SK-N-SH (cell line): ENCODE measurements at regions not wholly inside any gene's neighbourhood (a gene's known extent, or its start where the extent isn't known, plus 50 kb on each side); places are given as distances from the start of the nearest gene placed in this dataset.

Experiments used
- CTCF ChIA-PET: fragments of 300-600, 350-600 bp; formaldehyde crosslinking; extraction: SDS; loops from one replicate; lab custom pipeline; 2021; lab: Yijun Ruan, JAX
- POLR2A ChIA-PET: fragments of 350-600 bp; sonication (Branson Sonifier 250); formaldehyde crosslinking; extraction: SDS; loops from one replicate; lab custom pipeline; 2020; ENCODE audit warnings: antibody characterized with exemption, inconsistent platforms; lab: Yijun Ruan, JAX
- DNase-seq: peaks from one replicate; pipeline ENCODE4 v3.0.0; 2012
- H2AFZ ChIP-seq: fragments of 200-600 bp; sonication (generic); 2 replicates; pipeline ENCODE4 v1.8.1; 2016; ENCODE audit warnings: antibody characterized with exemption, mild to moderate bottlenecking, low read depth
- H3F3A ChIP-seq: fragments of 200-600 bp; sonication (generic); replicated peaks from 2 replicates; pipeline ENCODE3; 2016; ENCODE audit warnings: antibody characterized with exemption, mild to moderate bottlenecking; ENCODE audit not compliant: insufficient read depth
- H3K27ac ChIP-seq, 2 experiments: fragments of 200-500 bp in 1 of 2; fragments of 200-600 bp in 1 of 2; sonication (Bioruptor generic) in 1 of 2; sonication (generic), shearing (Covaris generic) in 1 of 2; 2 replicates each; pipeline versions ENCODE4 v1.5.1 to v1.6.1; 2014 to 2016; ENCODE audit warnings: low read depth in 2 of 2, inconsistent platforms in 1 of 2, low read length in 1 of 2, mild to moderate bottlenecking in 1 of 2, mixed read lengths in 1 of 2
- H3K27me3 ChIP-seq: fragments of 200-600 bp; sonication (generic), shearing (Covaris generic); 2 replicates; pipeline ENCODE4 v1.6.1; 2016; ENCODE audit warnings: mixed run types; ENCODE audit not compliant: insufficient read depth
- H3K36me3 ChIP-seq, 2 experiments: fragments of 200-500 bp in 1 of 2; fragments of 200-600 bp in 1 of 2; sonication (Bioruptor generic) in 1 of 2; sonication (generic) in 1 of 2; replicated peaks in 1 of 2; 2 replicates each; pipeline versions ENCODE3 to v1.5.1; 2014 to 2016; ENCODE audit warnings: low read length in 1 of 2, mild to moderate bottlenecking in 1 of 2; ENCODE audit not compliant: insufficient read depth in 2 of 2, control insufficient read depth in 1 of 2
- H3K4me1 ChIP-seq, 2 experiments: fragments of 200-500 bp in 1 of 2; fragments of 200-600 bp in 1 of 2; sonication (Bioruptor generic) in 1 of 2; sonication (generic), shearing (Covaris generic) in 1 of 2; 2 replicates each; pipeline versions ENCODE4 v1.5.1 to v1.6.1; 2014 to 2016; ENCODE audit warnings: low read depth in 1 of 2, low read length in 1 of 2, mixed run types in 1 of 2; ENCODE audit not compliant: insufficient read depth in 2 of 2, control insufficient read depth in 1 of 2
- H3K4me2 ChIP-seq: fragments of 200-600 bp; sonication (generic), shearing (Covaris generic); 2 replicates; pipeline ENCODE4 v1.6.1; 2017; ENCODE audit warnings: mixed run types
- H3K4me3 ChIP-seq, 2 experiments: fragments of 200-500 bp in 1 of 2; fragments of 200-600 bp in 1 of 2; sonication (Bioruptor generic) in 1 of 2; sonication (generic), shearing (Covaris generic) in 1 of 2; 2 replicates each; pipeline versions ENCODE4 v1.5.1 to v1.8.1; 2014 to 2016; ENCODE audit warnings: low read depth in 2 of 2, inconsistent platforms in 1 of 2, low read length in 1 of 2, mild to moderate bottlenecking in 1 of 2, mixed read lengths in 1 of 2, moderate library complexity in 1 of 2
- H3K79me2 ChIP-seq: fragments of 200-600 bp; sonication (generic); 2 replicates; pipeline ENCODE4 v1.8.1; 2017; ENCODE audit warnings: mild to moderate bottlenecking; ENCODE audit not compliant: insufficient read depth
- H3K9ac ChIP-seq: fragments of 200-600 bp; sonication (generic); 2 replicates; pipeline ENCODE4 v1.6.1; 2017; ENCODE audit warnings: mixed run types
- H3K9me2 ChIP-seq: fragments of 200-600 bp; sonication (generic); 2 replicates; pipeline ENCODE4 v1.6.1; 2017; ENCODE audit warnings: mixed run types
- H3K9me3 ChIP-seq: fragments of 200-600 bp; sonication (generic); 2 replicates; pipeline ENCODE4 v1.6.1; 2017; ENCODE audit warnings: mixed run types, mild to moderate bottlenecking, moderate library complexity
- H4K20me1 ChIP-seq: fragments of 200-600 bp; sonication (generic); 2 replicates; pipeline ENCODE4 v1.6.1; 2017; ENCODE audit warnings: mild to moderate bottlenecking, mixed run types; ENCODE audit not compliant: insufficient read depth
- CHD2 ChIP-seq: fragments of 150-350 bp; IDR thresholded peaks from 2 replicates; pipeline ENCODE4 v1.6.1; 2018; ENCODE audit warnings: low read length; ENCODE audit not compliant: partially characterized antibody
- ELF1 ChIP-seq: IDR thresholded peaks from 2 replicates; pipeline ENCODE4 v1.4.0; 2012
- EP300 ChIP-seq, 2 experiments: IDR thresholded peaks; 2 replicates each; pipeline versions ENCODE4 v1.4.0 to v1.6.1; 2012; ENCODE audit warnings: borderline replicate concordance in 1 of 2, low read depth in 1 of 2, low read length in 1 of 2
- EZH2phosphoT487 ChIP-seq: fragments of 200-600 bp; sonication (generic); IDR thresholded peaks from 2 replicates; pipeline ENCODE4 v1.6.1; 2017; ENCODE audit warnings: low read depth, mixed run types, mild to moderate bottlenecking, antibody characterized with exemption, moderate library complexity, borderline replicate concordance
- FOSL2 ChIP-seq: IDR thresholded peaks from 2 replicates; pipeline ENCODE4 v1.4.0; 2012; ENCODE audit warnings: low read depth, mild to moderate bottlenecking, moderate library complexity, borderline replicate concordance
- FOXJ3 ChIP-seq: sonication (generic); formaldehyde crosslinking; IDR thresholded peaks from 2 replicates; pipeline ENCODE4 v1.5.1; 2020; ENCODE audit warnings: mild to moderate bottlenecking, missing genetic modification reagents
- GABPA ChIP-seq: IDR thresholded peaks from 2 replicates; pipeline ENCODE4 v1.4.0; 2012; ENCODE audit warnings: low read depth, mild to moderate bottlenecking
- POLR2AphosphoS5 ChIP-seq: IDR thresholded peaks from 2 replicates; pipeline ENCODE4 v1.6.1; 2012; ENCODE audit warnings: low read depth, low read length
- RAD21 ChIP-seq: IDR thresholded peaks from 2 replicates; pipeline ENCODE4 v1.6.1; 2012; ENCODE audit warnings: mild to moderate bottlenecking, low read length
- RCOR1 ChIP-seq: fragments of 150-350 bp; IDR thresholded peaks from 2 replicates; pipeline ENCODE4 v1.6.1; 2017; ENCODE audit warnings: antibody characterized with exemption, low read length
- SIN3A ChIP-seq: IDR thresholded peaks from 2 replicates; pipeline ENCODE4 v1.6.1; 2012; ENCODE audit warnings: low read depth, mild to moderate bottlenecking, low read length, moderate library complexity, borderline replicate concordance
- TCF12 ChIP-seq: IDR thresholded peaks from 2 replicates; pipeline ENCODE4 v1.4.0; 2012
- TEAD4 ChIP-seq: IDR thresholded peaks from 2 replicates; pipeline ENCODE4 v1.4.0; 2012; ENCODE audit warnings: mild to moderate bottlenecking, borderline replicate concordance; ENCODE audit not compliant: insufficient read depth
- WGBS: methylation state at CpG from one replicate; pipeline ENCODE4 v1.1.6; 2017; ENCODE audit warnings: low lambda C conversion rate; 5-methylcytosine and 5-hydroxymethylcytosine counted together
- TF ChIP-seq, protein P1 (sequence below): fragments of 200-600 bp; sonication (generic); IDR thresholded peaks from 2 replicates; pipeline ENCODE4 v1.6.1; 2017; ENCODE audit warnings: antibody characterized with exemption, mild to moderate bottlenecking, moderate library complexity
- TF ChIP-seq, protein P2 (sequence below): fragments of 150-350 bp; IDR thresholded peaks from 2 replicates; pipeline ENCODE4 v1.6.1; 2016; ENCODE audit warnings: mild to moderate bottlenecking, low read depth, low read length
- TF ChIP-seq, protein P3 (sequence below): IDR thresholded peaks from 2 replicates; pipeline ENCODE4 v1.4.0; 2012; ENCODE audit warnings: low read depth, borderline replicate concordance
- TF ChIP-seq, protein P4 (sequence below): IDR thresholded peaks from 2 replicates; pipeline ENCODE4 v1.6.1; 2012; ENCODE audit warnings: mild to moderate bottlenecking, low read depth, low read length, moderate library complexity
- TF ChIP-seq, protein P5 (sequence below): IDR thresholded peaks from 2 replicates; pipeline ENCODE4; 2012
- TF ChIP-seq, protein P6 (sequence below): IDR thresholded peaks from 2 replicates; pipeline ENCODE4 v1.4.0; 2012; ENCODE audit warnings: low read depth
- TF ChIP-seq, protein P7 (sequence below): IDR thresholded peaks from 2 replicates; pipeline ENCODE4 v1.4.0; 2012; ENCODE audit warnings: low read depth, borderline replicate concordance

DNA sequence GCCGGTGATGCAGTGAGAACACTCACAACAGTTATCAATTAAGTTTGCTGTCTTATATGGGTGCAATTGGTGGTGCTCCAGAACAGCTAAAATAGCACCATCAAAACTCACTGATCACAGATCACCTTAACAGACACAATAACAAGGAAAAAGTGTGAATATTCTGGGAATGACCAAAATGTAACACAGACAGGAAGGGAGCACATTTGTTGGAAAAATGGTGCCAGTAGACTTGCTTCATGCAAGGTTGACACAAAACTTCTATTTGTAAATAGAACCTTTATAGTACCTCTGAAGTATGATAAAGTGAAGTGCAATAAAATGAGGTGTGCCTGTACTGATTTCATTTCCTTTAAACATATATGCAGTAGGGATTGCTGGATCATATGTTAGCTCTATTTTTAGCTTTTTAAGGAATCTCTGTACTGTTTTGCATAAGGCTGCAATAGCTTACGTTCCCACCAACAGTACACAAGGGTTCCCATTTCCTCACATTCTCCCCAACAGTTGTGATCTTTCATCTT lies 56.7 kb upstream of the GLYATL1B start:
- DNase-seq, result no peak

More for the DNA sequence above, 56.7 kb upstream of the GLYATL1B start:
- no peaks in the 10 kb centered on the region for H3K9me3 ChIP-seq
- H3K9me2 ChIP-seq, result no peaks in the 10 kb centered on the region
- H3K9ac ChIP-seq, result no peak overlapping the region
- ChIA-PET CTCF (no interaction called here), POLR2A (no interaction called here)
- H4K20me1 ChIP-seq, result no peaks in the 10 kb centered on the region
- peaks cover 11% of the 10 kb centered on the region; the same call in 1 of the 2 replicates for H3K27me3 ChIP-seq
- H3K36me3 ChIP-seq, result peaks cover 0 to 2% of the 10 kb centered on the region in 2 experiments
- no peaks in the 10 kb centered on the region for H3K79me2 ChIP-seq
- H3K4me1 ChIP-seq, result no peaks in the 10 kb centered on the region
- H3K4me3 ChIP-seq, result no peak overlapping the region
- no peaks in the 10 kb centered on the region for H3F3A ChIP-seq
- WGBS, result 10% methylated on average over 2 of the region's 2 CpGs
- no peak overlapping the region for H3K4me2 ChIP-seq
- H3K27ac ChIP-seq, result no peak overlapping the region
- H2AFZ ChIP-seq, result no peak overlapping the region
- TF ChIP-seq, protein P1, sequence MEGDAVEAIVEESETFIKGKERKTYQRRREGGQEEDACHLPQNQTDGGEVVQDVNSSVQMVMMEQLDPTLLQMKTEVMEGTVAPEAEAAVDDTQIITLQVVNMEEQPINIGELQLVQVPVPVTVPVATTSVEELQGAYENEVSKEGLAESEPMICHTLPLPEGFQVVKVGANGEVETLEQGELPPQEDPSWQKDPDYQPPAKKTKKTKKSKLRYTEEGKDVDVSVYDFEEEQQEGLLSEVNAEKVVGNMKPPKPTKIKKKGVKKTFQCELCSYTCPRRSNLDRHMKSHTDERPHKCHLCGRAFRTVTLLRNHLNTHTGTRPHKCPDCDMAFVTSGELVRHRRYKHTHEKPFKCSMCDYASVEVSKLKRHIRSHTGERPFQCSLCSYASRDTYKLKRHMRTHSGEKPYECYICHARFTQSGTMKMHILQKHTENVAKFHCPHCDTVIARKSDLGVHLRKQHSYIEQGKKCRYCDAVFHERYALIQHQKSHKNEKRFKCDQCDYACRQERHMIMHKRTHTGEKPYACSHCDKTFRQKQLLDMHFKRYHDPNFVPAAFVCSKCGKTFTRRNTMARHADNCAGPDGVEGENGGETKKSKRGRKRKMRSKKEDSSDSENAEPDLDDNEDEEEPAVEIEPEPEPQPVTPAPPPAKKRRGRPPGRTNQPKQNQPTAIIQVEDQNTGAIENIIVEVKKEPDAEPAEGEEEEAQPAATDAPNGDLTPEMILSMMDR, result no peak
- TF ChIP-seq EP300 (IDR thresholded peaks at IDR 0.05; ENCODE audit: borderline replicate concordance in 1 of 2, low read depth in 1 of 2, low read length in 1 of 2) (no peak), RAD21 (no peak), ELF1 (no peak), EZH2phosphoT487 (no peak), RCOR1 (no peak), POLR2AphosphoS5 (no peak), GABPA (no peak), TCF12 (no peak), SIN3A (no peak), TEAD4 (no peak), FOXJ3 (CRISPR knock-in tag) (no peak), FOSL2 (no peak), CHD2 (no peak)
- TF ChIP-seq, protein P2, sequence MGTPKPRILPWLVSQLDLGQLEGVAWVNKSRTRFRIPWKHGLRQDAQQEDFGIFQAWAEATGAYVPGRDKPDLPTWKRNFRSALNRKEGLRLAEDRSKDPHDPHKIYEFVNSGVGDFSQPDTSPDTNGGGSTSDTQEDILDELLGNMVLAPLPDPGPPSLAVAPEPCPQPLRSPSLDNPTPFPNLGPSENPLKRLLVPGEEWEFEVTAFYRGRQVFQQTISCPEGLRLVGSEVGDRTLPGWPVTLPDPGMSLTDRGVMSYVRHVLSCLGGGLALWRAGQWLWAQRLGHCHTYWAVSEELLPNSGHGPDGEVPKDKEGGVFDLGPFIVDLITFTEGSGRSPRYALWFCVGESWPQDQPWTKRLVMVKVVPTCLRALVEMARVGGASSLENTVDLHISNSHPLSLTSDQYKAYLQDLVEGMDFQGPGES, result no peak
- TF ChIP-seq, protein P3, sequence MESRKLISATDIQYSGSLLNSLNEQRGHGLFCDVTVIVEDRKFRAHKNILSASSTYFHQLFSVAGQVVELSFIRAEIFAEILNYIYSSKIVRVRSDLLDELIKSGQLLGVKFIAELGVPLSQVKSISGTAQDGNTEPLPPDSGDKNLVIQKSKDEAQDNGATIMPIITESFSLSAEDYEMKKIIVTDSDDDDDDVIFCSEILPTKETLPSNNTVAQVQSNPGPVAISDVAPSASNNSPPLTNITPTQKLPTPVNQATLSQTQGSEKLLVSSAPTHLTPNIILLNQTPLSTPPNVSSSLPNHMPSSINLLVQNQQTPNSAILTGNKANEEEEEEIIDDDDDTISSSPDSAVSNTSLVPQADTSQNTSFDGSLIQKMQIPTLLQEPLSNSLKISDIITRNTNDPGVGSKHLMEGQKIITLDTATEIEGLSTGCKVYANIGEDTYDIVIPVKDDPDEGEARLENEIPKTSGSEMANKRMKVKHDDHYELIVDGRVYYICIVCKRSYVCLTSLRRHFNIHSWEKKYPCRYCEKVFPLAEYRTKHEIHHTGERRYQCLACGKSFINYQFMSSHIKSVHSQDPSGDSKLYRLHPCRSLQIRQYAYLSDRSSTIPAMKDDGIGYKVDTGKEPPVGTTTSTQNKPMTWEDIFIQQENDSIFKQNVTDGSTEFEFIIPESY, result no peak
- TF ChIP-seq, protein P4, sequence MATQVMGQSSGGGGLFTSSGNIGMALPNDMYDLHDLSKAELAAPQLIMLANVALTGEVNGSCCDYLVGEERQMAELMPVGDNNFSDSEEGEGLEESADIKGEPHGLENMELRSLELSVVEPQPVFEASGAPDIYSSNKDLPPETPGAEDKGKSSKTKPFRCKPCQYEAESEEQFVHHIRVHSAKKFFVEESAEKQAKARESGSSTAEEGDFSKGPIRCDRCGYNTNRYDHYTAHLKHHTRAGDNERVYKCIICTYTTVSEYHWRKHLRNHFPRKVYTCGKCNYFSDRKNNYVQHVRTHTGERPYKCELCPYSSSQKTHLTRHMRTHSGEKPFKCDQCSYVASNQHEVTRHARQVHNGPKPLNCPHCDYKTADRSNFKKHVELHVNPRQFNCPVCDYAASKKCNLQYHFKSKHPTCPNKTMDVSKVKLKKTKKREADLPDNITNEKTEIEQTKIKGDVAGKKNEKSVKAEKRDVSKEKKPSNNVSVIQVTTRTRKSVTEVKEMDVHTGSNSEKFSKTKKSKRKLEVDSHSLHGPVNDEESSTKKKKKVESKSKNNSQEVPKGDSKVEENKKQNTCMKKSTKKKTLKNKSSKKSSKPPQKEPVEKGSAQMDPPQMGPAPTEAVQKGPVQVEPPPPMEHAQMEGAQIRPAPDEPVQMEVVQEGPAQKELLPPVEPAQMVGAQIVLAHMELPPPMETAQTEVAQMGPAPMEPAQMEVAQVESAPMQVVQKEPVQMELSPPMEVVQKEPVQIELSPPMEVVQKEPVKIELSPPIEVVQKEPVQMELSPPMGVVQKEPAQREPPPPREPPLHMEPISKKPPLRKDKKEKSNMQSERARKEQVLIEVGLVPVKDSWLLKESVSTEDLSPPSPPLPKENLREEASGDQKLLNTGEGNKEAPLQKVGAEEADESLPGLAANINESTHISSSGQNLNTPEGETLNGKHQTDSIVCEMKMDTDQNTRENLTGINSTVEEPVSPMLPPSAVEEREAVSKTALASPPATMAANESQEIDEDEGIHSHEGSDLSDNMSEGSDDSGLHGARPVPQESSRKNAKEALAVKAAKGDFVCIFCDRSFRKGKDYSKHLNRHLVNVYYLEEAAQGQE, result no peak
- TF ChIP-seq, protein P5, sequence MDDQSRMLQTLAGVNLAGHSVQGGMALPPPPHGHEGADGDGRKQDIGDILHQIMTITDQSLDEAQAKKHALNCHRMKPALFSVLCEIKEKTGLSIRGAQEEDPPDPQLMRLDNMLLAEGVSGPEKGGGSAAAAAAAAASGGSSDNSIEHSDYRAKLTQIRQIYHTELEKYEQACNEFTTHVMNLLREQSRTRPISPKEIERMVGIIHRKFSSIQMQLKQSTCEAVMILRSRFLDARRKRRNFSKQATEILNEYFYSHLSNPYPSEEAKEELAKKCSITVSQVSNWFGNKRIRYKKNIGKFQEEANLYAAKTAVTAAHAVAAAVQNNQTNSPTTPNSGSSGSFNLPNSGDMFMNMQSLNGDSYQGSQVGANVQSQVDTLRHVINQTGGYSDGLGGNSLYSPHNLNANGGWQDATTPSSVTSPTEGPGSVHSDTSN, result no peak
- TF ChIP-seq, protein P6, sequence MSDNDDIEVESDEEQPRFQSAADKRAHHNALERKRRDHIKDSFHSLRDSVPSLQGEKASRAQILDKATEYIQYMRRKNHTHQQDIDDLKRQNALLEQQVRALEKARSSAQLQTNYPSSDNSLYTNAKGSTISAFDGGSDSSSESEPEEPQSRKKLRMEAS, result no peak
- TF ChIP-seq, protein P7, sequence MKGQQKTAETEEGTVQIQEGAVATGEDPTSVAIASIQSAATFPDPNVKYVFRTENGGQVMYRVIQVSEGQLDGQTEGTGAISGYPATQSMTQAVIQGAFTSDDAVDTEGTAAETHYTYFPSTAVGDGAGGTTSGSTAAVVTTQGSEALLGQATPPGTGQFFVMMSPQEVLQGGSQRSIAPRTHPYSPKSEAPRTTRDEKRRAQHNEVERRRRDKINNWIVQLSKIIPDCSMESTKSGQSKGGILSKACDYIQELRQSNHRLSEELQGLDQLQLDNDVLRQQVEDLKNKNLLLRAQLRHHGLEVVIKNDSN, result no peak
